Inflammatory macrophage (primary cell): ENCODE measurements at regions not wholly inside any gene's neighbourhood (a gene's known extent, or its start where the extent isn't known, plus 50 kb on each side); places are given as distances from the start of the nearest gene placed in this dataset.

Experiments used
- DNase-seq, 2 donors: peaks; one replicate each; pipeline ENCODE4 v3.0.0-alpha.2; 2020 to 2022

DNA sequence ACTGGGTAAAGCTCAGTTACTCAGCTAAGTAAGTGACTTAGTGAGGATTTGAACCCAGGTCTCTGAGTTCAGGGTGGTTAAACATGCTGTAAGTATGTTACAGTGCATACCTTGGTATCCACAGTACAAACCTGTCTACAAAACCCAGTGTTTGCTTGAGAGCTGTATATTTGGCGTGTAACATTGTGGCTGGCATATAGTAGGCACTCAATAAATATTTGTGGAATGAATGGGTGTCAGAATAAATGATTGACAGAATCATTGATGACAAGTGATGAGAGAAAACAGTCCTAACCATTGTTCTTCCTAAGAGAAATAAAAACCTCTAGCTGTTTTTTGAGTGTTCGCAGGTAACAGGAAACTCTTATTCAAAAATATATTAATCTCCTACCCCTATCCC is 79.7 kb upstream of the BCOR start:
- DNase-seq, result no peak

DNA sequence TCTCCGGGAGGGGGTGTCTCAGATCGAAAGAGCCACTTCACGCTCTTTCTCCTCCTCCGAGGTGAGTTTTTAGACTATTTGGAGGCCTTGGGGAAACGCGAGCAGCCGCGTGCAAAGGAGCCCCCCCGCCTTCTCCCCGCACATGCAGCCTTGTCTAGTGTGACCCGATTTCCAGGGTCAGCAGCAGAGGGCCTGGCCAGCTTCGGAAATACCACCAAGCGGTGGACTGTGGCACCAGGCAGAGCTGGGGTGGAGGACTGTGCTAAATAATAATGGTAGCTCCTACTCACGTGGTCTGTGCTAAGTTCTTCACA is 79.3 kb upstream of the BCOR start:
- no peak for DNase-seq

DNA sequence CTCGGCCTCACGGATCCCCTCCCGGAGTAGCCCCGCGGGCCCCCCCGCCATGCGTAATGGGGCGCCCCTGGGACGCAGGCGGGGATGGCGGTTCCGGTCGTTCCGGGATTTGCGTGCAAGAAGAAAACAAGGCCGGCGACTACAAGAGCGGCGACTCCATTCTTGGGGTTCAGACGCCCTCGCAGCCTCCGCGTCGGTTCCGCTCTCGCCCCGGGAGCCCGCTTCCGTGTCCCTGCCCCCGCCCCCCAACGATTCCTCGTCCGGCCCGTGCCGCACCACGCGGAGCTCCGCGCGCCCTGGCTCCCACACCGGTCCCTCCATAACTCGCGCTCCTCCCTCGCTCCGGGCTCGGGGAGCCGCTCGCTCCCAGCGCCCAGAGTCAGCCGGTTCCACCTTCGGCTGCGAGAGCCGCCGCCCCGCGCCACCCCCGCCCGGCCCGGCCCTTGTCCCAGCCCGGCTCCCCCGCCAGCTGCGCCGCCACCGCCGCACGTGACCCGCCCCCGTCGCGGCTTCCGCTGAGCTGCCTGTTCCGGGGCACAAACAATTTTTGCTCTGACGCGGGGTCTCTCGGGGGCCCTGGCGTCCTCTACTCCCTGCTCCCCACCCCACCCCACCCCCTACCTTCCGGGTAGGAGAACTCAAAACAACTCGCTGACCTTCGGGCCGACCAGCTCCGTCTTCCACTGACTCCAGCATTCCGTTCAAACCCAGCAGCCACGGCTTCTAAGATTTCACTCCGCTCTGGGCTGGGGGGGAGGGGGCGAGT is 78.8 kb upstream of the BCOR start:
- DNase-seq, result peak; percentile 49 to 60

DNA sequence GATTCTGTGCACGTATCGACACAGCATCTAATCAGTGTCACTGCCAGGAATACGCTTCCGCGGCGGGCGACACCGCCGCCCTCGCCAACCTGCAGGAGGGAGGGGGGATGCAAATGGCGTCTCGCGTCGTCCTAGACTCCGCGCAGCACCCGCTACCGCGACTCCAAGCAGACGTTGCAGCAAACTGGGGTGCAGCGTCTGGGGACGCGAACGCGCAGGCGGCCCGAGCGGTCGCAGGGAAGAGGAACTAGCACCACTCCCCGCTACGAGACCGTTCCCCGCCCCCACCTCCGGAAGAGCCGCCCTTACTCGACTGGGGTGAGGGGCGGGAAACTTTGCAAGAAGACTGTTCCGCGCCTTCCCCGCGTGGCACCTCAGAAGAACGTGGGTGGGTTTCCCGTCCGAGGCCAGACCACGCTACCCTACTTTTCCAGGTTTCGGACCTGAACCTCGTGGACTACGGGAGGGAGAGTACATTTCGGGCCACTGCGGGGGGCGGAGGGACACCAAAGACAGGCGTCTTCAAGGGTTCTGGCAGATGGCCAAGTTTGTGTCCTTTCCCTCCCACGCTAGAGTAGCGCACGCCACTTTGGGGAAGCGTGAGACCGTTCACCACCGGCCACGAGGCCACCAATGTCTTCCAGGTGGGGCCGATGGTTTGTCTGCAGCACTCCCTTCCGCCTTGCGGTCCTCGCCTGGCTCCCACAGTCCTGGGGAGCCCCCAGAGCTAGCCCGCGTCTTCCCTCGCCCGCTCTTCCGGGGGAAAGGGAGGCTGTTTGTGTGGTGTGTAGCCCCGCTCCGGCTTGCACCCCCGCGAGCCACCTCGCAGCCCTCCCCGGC is 78.0 kb upstream of the BCOR start:
- DNase-seq, result peak; percentile 76 to 77

DNA sequence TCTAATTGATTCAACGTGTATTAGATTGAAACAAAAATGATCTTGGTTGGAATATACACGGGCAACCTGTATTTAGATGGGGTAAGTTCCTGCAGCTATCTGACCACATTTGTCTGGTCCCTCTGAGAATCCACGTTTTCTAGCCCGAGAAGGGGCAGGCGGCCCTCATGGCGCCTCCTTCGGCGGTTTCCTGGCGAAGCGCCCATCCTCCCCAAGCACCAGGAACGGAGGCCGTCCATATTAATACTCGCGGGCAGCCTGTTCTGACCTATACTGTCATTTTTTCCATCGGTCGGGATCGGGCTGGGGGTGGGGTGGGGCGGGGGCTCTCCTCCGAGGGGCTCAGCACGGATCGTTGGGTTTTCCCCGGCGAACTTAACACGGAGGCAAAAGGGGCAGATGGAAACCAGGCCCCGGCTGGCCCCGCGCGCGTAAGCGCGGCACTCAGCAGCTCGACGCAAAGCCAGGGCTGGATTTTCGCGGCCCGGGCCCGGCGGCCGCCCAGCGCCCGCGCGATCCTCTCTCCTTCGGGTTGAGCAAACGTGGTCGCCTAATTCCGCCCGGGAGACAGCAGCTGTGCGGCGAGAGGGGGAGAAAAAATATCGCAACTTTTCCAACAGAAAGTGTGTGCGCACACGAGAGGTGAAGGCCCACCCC is 77.2 kb upstream of the BCOR start:
- peak in 1 of 2 donors; percentile 7 for DNase-seq

DNA sequence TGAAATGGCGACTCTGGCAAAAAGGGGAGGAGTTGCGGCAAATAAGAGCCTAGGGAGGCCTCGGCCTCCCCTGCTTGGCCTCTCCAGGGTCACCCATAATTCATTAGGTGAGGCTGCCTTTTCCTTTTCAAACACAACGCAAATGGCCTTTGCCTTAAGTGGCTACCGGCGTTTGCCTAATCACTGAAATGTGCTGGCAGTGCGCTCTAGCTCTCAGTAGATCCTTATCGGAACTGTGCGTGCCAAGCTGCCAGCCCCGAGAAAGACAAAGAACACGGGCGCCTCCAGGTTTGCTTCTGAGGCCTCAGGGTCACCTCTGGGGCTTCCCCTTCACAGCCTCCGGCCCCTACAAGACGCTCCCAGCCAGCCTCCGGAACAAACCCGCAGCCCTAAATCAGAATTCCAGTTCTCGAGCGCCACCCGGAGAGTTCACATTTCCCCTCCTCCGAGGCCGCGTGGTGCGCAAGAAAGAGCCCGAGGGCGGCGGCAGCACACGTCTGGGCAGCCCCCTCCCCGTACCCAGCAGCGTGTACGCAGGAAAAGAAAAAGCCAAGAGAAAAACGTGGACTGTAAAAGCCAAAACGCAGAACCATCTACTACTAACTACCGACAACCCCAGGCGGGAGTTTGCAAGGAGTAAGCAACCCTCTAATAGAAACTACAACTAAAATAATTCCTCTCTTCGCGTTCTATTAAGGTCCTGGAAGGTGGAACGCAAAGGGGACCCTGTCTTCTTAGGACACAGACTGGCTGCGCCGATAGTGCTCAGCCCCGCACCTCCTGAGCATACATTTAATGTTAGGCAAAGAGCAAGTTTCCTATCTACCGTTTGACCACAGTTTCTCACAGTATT is 76.5 kb upstream of the BCOR start:
- no peak for DNase-seq

DNA sequence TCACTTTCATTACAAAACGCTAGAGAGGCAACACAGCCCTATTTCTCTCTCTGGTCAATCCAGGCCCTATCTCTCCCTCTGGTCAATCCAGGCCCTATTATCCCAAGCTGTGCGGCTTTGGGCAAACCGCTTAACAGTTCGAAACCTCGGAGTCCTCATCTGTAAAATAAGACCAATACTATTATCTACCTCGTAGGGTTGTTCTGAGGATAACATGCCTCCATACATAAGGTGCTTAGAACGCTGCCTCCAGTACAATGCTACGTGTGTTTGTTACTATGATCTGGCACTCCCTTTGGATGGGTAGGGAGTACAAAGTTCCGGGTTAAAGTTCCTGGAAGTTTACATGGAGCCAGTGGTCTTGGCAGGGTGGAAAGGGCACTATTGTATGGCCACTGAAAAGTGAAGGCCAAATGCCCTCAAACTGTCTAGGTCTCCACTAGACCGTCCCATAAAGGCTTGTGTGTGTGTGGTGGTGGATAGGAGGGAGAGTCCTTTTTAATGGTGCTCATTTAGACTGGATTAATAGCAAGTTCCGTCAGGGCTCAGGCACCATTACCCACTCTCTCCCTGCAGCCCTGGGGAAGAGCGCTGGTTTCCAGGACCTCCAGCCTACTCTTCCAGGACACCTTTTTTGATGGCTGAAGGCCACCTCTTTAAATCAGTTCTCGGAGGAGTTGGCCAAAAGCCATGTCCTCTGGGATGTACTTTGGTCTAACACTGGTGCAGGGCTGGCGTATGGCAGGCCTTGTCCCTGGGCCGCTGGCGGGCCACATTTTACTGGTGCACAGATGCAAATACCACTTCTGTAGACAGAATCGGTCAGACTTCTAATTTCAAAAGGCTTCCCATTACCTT is 75.6 kb upstream of the BCOR start:
- DNase-seq, result no peak

DNA sequence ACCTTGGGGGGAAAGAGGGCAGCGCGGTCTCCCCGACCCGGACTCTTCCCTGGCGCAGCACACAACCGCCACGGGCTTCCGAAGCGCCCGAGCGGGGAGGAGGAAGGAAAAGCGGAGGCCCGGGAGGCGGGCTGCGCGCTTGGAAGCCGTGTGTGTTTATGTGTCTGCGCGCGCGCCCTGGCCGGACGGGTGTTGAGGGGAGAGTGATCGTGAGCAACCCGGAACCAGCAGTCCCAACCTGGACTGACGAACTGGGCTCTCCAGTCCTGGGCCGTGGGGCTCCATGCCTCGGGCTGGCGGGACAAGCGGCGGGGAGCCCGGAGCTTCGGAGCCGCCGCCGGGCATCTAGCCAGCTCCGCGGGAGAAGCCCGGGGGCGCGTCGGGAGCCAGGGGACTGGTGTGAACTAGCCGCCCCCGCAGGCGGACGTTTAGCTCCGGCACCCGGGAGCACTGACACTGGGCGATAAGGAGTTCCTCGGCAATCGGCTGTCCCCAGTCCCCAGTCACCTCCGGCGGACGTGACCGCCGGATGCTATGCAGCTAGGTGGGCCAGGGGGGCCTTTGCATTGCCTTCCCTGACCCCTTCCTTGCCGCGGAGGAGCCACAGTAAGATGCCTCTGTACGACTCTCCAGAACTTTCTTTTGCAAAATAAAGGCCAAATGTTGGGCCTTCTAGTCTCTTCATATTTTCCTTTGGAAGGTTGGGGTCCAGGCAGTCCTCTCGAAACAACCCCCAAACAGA is 74.8 kb upstream of the BCOR start:
- peak; percentile 31 to 51 for DNase-seq

DNA sequence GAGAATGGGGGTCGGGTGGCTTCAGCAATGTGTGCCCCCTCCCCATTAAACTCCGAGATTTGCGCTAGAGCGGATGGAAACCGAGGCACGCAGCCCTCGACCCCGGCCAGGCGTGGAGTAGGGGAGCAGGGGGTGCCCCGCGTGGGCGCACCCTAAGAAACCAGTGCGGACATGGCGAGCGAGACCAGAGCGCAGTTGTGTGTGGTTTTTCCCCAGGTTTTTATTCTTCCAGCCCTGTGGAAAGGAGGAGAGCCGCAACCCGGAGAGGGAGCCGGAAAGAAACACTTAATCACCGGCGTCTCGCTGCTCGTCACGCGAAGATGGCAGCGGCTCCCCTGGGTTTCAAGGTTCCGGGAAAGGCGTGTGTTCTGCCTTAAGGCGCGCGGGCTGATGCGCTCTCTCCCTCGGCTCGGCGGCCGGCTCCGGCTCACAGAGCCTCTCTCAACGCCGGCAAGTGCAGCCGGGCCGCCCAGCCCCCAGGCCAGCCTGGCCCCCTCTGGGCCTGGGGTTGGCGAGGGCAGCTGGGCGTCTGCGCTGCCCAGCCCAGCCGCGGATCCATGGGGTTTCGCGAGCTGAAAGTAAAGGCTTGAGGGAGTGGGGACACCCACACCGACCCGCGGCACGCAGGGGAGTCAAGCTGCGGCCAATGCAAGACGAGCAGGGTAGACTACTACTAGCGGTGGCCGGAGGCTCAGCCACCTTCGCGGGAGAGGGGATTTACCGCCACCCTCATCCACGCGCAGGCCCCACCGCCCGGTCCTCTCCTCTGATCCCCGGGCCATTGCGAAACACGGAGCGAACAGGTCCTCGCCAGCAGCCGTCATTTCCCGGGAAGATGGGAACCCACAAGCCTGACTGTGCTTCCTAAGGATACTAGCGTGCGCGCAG is 74.0 kb upstream of the BCOR start:
- DNase-seq, result peak in 1 of 2 donors; percentile 4

DNA sequence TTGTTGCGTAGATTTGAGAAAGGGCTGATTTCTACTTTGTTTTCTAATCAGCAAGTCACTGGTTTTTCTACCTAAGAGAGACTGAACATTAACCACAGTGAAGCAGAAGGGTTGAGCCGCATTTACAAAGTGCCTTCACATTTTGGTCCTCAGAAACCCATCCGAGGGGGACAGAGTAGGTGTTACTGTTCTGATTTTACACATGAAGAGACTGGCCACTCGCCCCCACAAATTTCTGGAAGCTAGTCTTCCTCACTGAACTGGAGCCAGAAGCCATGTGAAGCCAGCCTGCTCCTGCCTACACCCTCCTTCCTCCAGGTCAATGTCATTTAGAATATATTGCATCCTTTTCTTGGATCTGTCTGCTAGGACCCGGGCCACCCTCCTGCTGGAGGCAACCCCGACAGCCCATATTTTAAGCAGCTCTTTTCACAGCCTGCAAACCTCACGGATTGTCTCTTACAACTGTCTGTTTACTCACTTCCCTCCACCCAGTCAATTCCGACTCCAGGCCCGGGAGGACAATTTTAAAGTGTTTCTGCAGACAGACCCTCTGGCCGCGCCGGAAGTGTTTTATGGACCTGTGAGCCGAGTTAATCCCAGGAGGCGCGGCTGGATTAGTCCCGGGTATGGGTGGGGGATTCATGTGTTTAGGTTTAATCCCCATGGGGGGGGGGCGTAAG is 73.2 kb upstream of the BCOR start:
- no peak for DNase-seq

DNA sequence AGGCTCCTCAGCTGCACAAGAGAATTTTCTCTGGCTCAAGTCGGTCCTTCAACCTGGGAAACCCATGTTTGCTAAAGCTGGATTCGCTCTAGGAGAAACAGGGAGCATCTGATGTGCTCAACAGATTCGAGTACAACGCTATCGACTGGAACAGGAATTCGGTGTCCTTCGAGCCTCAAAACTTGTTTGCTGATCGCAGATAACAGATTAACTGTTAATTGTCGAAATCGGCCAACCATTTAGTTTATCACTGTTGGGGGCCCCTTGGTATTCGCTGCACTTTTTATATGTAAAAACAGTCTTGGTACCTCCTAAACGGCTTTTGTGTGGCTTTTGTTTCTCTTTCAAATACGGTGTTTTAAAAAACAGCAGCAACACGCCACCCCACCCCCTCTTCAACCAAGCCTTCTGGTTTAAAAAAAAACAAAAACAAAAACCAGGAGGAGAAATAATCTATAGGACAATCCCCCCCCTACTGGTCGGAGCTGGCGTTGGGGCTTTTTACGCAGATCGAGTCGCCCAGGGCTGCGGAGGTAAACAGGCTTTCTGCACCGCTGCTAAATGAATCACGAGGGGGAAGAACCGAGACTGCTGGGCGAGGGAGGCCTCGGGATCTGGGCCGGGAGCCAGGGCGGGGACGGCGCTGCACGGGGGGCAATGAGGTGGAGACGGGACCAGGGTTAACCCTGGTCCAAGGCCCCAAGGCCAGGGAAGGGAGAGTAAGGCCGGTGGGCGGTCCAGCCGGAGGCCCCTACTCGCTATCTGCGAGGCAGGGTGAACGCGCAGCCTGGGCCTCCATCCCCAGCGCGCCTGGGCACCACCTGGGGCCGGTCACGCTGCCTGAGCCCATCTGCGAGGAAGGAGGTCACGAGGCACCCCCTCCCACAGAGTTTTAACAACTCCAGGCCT is 71.7 kb upstream of the BCOR start:
- peak; percentile 61 to 63 for DNase-seq

DNA sequence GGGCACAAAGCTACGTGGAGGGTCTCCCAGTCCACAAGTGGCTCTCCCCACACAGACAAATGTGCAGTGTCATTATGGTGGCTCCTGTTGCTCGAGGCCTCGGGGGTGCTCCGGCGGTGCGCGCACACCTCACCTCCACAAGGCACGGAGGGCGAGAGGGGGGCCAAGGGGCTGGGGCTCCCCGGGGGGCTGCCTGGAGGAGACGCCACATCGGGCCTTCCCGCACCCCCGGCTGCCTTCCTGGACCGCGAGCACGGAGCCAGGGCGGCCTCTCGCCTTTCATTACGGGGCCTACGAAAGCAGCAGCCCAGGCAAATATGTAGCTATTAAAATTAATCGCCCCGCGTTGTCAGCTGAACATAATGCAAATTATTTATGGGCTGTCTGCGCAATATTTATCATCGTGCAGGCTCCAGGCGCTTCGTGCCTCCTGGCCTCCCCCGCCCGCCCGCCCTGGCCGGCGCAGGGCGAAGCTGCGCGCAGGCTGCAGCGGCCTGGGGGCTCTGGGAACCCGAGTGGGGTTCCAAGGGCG is 70.8 kb upstream of the BCOR start:
- no peak for DNase-seq

DNA sequence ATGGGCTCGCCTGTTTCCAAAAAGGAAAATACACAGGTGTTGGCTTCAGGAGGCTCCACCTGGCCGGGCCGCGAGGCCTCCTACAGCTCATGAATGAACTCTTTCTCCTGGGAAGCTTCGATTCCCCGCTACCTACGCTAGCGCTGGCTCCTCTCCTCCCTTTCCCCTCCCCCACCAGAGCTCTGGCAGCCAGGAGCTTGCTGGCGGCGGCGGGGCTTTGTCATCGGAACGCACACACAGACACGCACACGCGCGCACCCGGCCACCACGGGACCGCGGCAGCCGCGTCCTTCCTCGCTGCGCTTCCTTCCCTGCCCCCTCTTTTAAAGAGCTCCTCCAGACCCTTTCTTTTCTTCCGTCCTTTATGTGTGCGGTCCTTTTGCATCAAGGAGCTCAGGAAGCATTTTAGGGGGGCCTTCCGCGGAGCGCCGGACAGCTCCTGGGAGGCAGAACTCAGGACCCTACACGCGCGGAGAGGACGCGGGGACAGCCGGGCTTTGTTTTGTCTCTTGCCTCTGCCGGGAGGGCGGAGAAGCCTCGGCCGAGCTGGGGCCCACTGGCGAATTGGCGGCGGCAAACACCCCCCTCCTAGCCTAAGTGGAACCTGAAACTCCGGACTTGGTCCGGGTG is 70.2 kb upstream of the BCOR start:
- DNase-seq, result no peak

DNA sequence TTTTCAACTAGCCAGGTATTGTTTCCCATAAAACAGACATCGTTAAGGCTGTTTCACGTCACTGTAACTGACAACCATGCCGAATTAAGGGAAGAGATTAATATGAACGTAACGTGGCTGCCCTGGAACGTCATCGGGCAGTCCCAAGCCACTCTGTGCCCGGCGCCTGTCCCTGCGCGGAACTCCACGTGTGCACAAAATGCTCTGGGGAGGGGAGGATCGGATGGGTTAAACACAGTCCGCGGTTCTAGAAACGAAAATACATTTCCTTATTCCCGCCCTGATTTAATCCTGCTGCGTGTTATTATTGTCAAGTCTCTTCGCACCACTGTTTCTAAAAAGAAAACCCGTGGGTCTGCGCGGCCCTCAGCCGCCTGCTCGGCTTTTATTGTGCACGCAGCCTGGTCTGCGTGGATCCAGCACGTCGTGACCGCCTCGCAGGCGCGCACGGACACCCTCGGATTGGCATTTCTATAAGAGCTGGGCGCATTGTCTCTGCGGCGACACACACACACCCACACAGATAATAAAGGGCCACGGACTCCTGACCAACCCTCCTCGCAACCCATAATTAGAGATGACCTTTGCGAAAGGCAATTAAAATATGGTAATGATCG is 69.6 kb upstream of the BCOR start:
- no peak for DNase-seq

DNA sequence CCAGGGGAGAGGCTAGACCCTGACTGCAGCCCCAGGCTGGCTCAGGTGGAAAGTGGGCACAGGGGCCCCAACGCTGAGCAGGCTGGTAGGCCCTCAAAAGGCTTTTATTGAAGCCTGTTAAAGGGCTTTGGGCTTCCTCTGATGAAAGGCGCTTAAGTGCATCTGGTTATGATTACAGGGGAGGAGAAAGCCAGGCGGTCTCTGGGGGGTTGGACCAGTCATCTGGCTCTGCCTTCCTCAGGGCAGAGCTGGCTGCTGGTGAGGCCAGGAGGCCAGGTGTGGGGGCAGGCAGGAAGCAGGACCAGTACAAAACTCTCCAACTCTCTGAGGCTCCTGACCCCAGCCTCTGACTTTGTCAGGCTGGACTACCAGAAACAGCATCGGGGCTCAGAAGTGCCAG is 68.8 kb upstream of the BCOR start:
- no peak for DNase-seq

DNA sequence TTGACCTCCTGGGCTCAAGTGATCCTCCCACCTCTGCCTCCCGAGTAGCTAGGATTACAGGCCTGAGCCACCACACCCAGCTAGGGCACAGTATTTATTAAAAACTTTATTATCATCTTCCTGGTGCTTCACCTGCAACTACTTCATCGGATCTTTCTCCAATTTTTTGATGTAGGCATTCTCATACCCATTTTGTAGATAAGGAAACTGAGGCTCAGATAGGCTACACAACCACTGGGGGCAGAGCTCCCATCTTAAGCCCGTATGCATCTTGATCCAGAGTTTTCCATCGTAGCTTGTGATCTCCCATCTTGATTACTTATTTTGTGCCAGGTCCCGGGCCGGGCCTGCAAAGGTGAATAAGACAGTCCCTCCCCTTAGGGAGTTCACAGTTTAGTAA is 68.1 kb upstream of the BCOR start:
- no peak for DNase-seq

DNA sequence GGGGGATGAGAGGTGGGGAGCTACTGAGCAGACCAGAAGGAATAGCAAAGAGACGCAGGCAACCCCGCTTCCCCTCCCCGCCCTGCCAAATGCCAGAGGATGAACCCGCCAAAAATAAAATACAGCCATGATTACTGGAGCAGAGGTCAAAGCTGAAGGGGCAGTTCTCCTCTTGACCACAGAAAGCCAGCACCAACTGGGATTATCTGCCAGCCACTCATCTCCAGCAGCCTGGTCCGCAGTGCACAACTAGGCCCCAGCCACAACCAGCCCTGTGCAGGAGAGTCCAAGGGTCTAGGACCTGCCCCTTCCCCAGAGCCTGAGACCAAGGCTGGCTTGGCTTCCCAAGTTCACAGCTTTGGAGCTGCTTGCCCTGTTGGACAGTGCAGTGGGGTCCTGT is 67.4 kb upstream of the BCOR start:
- DNase-seq, result no peak
